GM10248 (cell line): ENCODE measurements at regions not wholly inside any gene's neighbourhood (a gene's known extent, or its start where the extent isn't known, plus 50 kb on each side); places are given as distances from the start of the nearest gene placed in this dataset.

Source experiments
- CTCF ChIA-PET: fragments of 300-600 bp; sonication (Branson Sonifier 250); formaldehyde crosslinking; extraction: SDS; loops from one replicate; lab custom pipeline; 2021; ENCODE audit warnings: antibody characterized with exemption; lab: Yijun Ruan, JAX
- POLR2A ChIA-PET: fragments of 350-650 bp; sonication (Branson Sonifier 250); formaldehyde crosslinking; extraction: SDS; loops from one replicate; lab custom pipeline; 2020; ENCODE audit warnings: antibody characterized with exemption; lab: Yijun Ruan, JAX
- DNase-seq: peaks from one replicate; pipeline ENCODE4 v3.0.0; 2012; ENCODE audit errors: extremely low spot score
- CTCF ChIP-seq: IDR thresholded peaks from 2 replicates; pipeline ENCODE4 v1.5.1; 2012; ENCODE audit warnings: mild to moderate bottlenecking, low read depth; ENCODE audit errors: extremely low read depth, missing control alignments, control extremely low read depth

GRCh38 chr2:160737247-160737646 lies 243.6 kb upstream of the RBMS1 start:
- DNase-seq = no peak
- ChIA-PET CTCF (no interaction called here), POLR2A (no interaction called here)
- no peak for TF ChIP-seq CTCF

- no peak for TF ChIP-seq CTCF
- CTCF ChIA-PET = interaction anchor here (1.2 kb wide), 1 partner anchor 9 kb away, joined by 3 read pairs; no protein-coding TSS in a partner anchor
These were observed 247.7 kb upstream of the RBMS1 start for GRCh38 chr2:160741271-160741670.

GRCh38 chr2:160741815-160742214 lies 248.2 kb upstream of the RBMS1 start:
- no peak for DNase-seq
- no peak for TF ChIP-seq CTCF
- ChIA-PET POLR2A (no interaction called here), CTCF (interaction anchor here (1.2 kb wide), 1 partner anchor 8 kb away, joined by 3 read pairs; no protein-coding TSS in a partner anchor)

More at GRCh38 chr2:160741271-160741670, 247.7 kb upstream of the RBMS1 start:
- POLR2A ChIA-PET = no interaction called here
- DNase-seq = no peak

GRCh38 chr2:160742667-160743066 lies 249.1 kb upstream of the RBMS1 start:
- CTCF ChIA-PET = interaction anchor here (0.9 kb wide), 1 partner anchor 22 kb away, joined by 3 read pairs; no protein-coding TSS in a partner anchor
- POLR2A ChIA-PET = no interaction called here
- no peak for DNase-seq
- TF ChIP-seq CTCF = no peak

GRCh38 chr2:160747501-160748170 lies 254.0 kb upstream of the RBMS1 start:
- ChIA-PET POLR2A (no interaction called here), CTCF (no interaction called here)
- no peak for TF ChIP-seq CTCF
- no peak for DNase-seq

- DNase-seq = no peak
- CTCF ChIA-PET = no interaction called here
- POLR2A ChIA-PET = no interaction called here
- no peak for TF ChIP-seq CTCF
These were observed 257.4 kb upstream of the RBMS1 start for GRCh38 chr2:160751021-160751420.
